ENCODE measurements at regions not wholly inside any gene's neighbourhood (a gene's known extent, or its start where the extent isn't known, plus 50 kb on each side); places are given as distances from the start of the nearest gene placed in this dataset.

DNA sequence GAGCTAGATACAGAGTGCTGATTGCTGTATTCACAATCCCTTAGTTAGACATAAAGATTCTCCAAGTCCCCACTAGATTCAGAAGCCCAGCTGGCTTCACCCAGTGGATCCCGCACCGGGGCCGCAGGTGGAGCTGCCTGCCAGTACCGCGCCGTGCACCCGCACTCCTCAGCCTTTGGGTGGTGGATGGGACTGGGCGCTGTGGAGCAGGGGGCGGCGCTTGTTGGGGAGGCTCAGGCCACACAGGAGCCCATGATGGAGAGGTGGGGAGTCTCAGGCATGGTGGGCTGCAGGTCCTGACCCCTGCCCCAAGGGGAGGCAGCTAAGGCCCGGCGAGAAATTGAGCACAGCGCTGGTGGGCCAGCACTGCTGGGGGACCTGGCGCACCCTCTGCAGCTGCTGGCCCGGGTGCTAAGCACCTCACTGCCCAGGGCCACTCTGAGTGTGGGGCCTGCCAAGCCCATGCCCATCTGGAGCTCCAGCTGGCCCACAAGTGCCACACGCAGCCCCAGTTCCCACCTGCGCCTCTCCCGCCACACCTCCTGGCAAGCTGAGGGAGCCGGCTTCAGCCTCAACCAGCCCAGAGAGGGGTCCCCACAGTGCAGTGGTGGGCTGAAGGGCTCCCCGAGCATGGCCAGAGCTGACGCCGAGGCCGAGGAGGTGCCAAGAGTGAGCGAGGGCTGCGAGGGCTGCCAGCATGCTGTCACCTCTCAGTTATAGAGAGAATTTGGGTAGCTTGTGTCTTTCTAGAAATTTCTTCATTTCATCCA lies 417.6 kb downstream of the METTL15 start:
- Histone ChIP-seq H2AFZ (ENCODE audit: low read depth, low read length, poor library complexity, severe bottlenecking) (no peak overlapping the region), H3K27me3 (ENCODE audit: insufficient read depth, low read length) (no peaks in the 10 kb centered on the region), H3K9ac (ENCODE audit: low read length) (no peak overlapping the region), H3K27ac (ENCODE audit: low read depth, low read length) (no peak overlapping the region), H3K79me2 (ENCODE audit: insufficient read depth, low read length) (no peaks in the 10 kb centered on the region), H4K20me1 (ENCODE audit: insufficient read depth) (no peaks in the 10 kb centered on the region), H3K4me3 (replicated peaks in 1 of 2; ENCODE audit: low read depth in 1 of 2, low read length in 2 of 2) (no peak overlapping the region), H3K9me2 (ENCODE audit: insufficient read depth) (no peaks in the 10 kb centered on the region), H3K9me3 (ENCODE audit: control insufficient read depth in 1 of 2, insufficient read depth in 1 of 2, low read depth in 1 of 2, low read length in 2 of 2) (peaks cover 2 to 13% of the 10 kb centered on the region in 2 experiments; a peak in 3 of 4 replicates), H3K36me3 (ENCODE audit: control insufficient read depth in 1 of 2, insufficient read depth in 2 of 2, low read length in 2 of 2) (no peaks in the 10 kb centered on the region), H3K4me2 (ENCODE audit: low read length) (no peak overlapping the region), H3K4me1 (ENCODE audit: control insufficient read depth in 1 of 2, insufficient read depth in 2 of 2, low read length in 2 of 2) (no peaks in the 10 kb centered on the region)
- no TSS peak for BruUV-seq (replicated peaks)
- ATAC-seq (no peak), DNase-seq (ENCODE audit: low read depth, low spot score) (no peak)
- TF ChIP-seq EZH2phosphoT487 (IDR thresholded peaks at IDR 0.05; ENCODE audit: borderline replicate concordance): no peak
- TF ChIP-seq ZFX (IDR thresholded peaks at IDR 0.05): no peak
- no peak for TF ChIP-seq EZH2 (IDR thresholded peaks at IDR 0.05)
- no peak for TF ChIP-seq SRF (IDR thresholded peaks at IDR 0.05; ENCODE audit: low read depth)
- TF ChIP-seq ZNF274 (IDR thresholded peaks at IDR 0.05; ENCODE audit: low read depth, low read length): no peak
- TF ChIP-seq FOSL1 (IDR thresholded peaks at IDR 0.05; ENCODE audit: low read depth): no peak
- TF ChIP-seq, protein P1, sequence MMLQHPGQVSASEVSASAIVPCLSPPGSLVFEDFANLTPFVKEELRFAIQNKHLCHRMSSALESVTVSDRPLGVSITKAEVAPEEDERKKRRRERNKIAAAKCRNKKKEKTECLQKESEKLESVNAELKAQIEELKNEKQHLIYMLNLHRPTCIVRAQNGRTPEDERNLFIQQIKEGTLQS (IDR thresholded peaks at IDR 0.05): no peak
- TF ChIP-seq, protein P2, sequence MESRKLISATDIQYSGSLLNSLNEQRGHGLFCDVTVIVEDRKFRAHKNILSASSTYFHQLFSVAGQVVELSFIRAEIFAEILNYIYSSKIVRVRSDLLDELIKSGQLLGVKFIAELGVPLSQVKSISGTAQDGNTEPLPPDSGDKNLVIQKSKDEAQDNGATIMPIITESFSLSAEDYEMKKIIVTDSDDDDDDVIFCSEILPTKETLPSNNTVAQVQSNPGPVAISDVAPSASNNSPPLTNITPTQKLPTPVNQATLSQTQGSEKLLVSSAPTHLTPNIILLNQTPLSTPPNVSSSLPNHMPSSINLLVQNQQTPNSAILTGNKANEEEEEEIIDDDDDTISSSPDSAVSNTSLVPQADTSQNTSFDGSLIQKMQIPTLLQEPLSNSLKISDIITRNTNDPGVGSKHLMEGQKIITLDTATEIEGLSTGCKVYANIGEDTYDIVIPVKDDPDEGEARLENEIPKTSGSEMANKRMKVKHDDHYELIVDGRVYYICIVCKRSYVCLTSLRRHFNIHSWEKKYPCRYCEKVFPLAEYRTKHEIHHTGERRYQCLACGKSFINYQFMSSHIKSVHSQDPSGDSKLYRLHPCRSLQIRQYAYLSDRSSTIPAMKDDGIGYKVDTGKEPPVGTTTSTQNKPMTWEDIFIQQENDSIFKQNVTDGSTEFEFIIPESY (IDR thresholded peaks at IDR 0.05; ENCODE audit: extremely low read depth, insufficient replicate concordance, low read length): no peak
- no peak for TF ChIP-seq SIN3A (IDR thresholded peaks at IDR 0.05; ENCODE audit: low read depth)
- TF ChIP-seq CBX3 (IDR thresholded peaks at IDR 0.05; ENCODE audit: low read depth): no peak
- no peak for TF ChIP-seq JUND (IDR thresholded peaks at IDR 0.05)
- TF ChIP-seq POLR2AphosphoS5 (IDR thresholded peaks at IDR 0.05; ENCODE audit: low read depth, low read length): no peak
- TF ChIP-seq TCF7L2 (IDR thresholded peaks at IDR 0.05; ENCODE audit: borderline replicate concordance, extremely low read depth, insufficient read depth, insufficient read length): no peak
- no peak for TF ChIP-seq YY1 (IDR thresholded peaks at IDR 0.05; ENCODE audit: extremely low read depth, insufficient replicate concordance, low read depth, low read length)
- ChIA-PET POLR2A (no interaction called here), RAD21 (ENCODE audit: low non-redundant PET in 1 of 2, low total read pairs in 2 of 2, uncharacterized antibody in 2 of 2, unreplicated experiment in 2 of 2) (no interaction called here), CTCF (interaction anchor here (1.2 kb wide), 1 partner anchor 809 kb away, joined by 3 read pairs; no protein-coding TSS in a partner anchor)
- intact Hi-C loops (cut with micrococcal nuclease): loop anchor here (10.0 kb wide), 2 partner anchors 411 to 671 kb away; no protein-coding TSS in a partner anchor
